ENCODE measurements at regions not wholly inside any gene's neighbourhood (a gene's known extent, or its start where the extent isn't known, plus 50 kb on each side); places are given as distances from the start of the nearest gene placed in this dataset.

GRCh38 chr3:6182909-6183308 is 678.0 kb upstream of the GRM7 start:
- TF ChIP-seq POLR2AphosphoS5 (IDR thresholded peaks at IDR 0.05) (no peak), POLR2A (IDR thresholded peaks at IDR 0.05) (no peak), CTCF (IDR thresholded peaks at IDR 0.05) (no peak), EP300 (IDR thresholded peaks at IDR 0.05) (no peak)
